HG03575 (cell line): ENCODE measurements at regions not wholly inside any gene's neighbourhood (a gene's known extent, or its start where the extent isn't known, plus 50 kb on each side); places are given as distances from the start of the nearest gene placed in this dataset.
"Not testable (repeated sequence)": the region's sequence is repeated elsewhere in the genome, so short reads cannot be mapped to it uniquely, and the experiment has no call there.

Source experiments
- ATAC-seq: cut with Tn5 transposase; IDR thresholded peaks from one replicate; pipeline ENCODE4 v1.9.1; 2021; ENCODE audit not compliant: unreplicated experiment, insufficient number of reproducible peaks, low FRiP score; ENCODE audit errors: extremely low read depth

DNA sequence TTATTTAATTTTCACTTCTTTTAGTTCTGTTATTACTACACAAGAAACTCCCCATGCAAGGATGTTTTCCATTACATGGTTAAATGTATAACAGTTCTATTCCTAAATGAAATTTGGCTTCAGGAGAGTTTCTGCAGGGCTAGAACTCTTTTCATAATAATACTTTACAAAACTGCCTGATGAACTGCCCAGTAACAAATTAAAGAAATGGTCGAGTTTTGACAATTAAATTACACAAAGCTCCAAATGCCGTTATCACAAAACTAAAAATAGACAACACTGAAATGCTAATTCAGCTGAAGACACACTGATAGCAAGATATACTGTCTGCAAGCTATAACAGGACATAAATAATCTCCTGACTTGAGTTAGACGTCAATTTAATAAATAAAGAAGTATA lies 435.2 kb upstream of the CCDC54 start:
- ATAC-seq, result no peak

DNA sequence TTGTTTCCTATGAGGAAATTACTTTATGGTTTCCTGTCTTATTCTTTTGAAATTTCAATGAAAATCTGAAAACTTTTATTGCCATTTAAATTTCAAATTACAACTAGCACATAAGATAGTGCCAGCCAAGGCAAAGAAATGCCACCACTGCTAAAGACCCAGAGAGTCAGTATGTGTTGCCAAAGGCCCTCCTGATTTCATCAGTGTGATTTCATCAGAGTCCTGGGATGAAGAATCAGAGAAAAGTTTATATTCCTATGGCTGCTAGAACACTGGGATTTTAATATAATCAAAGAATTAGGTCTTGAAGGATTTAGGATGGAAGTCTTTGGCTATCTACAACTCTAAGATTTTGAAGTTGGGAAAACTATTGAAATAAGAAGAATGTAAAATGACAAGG lies 434.2 kb upstream of the CCDC54 start:
- ATAC-seq, result no peak

DNA sequence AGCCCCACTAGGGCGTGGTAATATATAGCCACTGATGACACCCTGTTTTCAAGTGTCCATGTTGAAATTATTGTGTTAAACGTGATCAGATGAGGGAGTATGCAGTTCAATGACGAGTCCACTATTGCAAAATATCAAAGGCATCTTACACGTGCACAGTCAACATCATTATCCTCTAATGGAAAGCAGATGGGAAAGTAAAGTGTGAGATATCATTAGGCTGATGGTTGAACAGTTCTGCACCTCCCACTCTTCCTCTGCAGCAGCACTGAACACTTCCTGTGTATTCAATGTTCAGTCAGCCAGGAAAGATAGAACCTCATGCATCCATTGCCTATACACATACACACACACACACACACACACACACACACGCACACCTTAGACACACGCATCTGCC lies 431.8 kb upstream of the CCDC54 start:
- no peak for ATAC-seq

DNA sequence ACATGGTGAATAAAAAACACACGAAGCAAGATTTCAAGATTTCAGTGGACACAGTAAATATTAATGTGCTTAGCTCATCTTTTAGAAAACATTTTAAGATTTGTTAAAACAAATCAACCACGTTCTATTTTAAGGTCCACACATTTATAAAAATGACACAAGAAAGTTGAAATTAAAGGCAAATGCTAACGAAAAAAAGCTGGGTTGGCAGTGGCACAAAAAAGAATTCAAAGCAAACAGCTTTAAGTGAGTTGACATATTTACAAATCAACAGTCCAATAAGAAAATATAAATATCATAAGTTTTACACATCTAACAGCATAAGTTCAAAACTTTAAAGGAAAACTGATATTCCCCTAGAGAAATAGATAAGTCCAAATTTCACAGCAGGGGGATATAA lies 430.4 kb upstream of the CCDC54 start:
- ATAC-seq, result no peak

DNA sequence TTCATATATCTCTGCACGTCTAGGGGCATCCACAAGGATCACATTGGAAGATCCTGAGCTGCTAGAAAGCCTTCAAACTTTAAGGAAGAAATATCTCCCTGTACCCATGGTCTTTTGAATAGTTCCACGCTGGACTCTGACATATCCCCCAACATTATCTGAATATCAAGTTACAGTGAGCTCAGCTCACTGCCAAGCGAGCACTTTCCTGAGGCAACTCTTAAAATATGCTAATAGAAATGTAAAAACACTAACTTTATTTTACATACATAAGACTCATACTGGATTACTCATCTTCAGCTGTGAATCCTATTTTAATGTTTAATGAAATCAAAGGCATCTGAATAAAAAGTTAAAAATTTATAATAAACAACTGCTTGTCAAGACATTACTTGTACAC lies 420.2 kb upstream of the CCDC54 start:
- ATAC-seq, result no peak

DNA sequence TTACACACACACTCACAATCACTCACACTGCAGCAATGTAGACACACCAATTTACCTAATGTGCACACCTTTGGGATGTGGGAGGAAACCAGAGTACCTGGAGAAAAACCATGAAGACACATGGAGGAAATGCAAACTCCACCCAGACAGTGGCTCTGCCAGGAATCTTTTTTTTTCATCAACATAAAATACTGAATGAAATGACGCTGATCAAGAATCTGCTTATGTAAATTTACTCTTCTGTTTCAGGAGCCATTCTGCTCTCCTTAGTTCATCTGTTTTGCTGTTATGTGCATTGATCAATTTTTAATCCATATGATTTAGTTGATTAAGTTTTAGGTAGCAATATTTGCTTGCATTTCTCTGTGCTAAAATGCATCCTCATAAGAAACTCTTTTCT lies 414.2 kb upstream of the CCDC54 start:
- no peak for ATAC-seq

DNA sequence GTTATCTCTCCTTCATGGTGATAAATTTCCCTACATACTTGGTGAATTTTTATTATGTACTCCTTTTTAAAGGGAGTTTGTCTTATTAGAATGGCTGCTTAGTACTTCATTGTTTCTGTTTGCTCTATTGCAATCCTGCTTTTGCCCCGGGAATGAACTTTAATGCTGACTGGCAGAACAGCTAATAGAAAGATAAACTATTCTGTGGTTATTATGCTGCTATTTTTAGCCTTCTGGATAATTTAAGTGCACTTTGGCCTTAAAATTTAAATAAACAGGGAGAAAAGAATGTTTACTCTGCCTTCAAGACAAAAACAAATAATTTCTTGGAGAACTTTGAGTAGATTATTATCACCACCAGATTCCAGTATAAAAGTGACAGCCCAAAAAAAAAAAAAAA lies 413.8 kb upstream of the CCDC54 start:
- ATAC-seq, result no peak

DNA sequence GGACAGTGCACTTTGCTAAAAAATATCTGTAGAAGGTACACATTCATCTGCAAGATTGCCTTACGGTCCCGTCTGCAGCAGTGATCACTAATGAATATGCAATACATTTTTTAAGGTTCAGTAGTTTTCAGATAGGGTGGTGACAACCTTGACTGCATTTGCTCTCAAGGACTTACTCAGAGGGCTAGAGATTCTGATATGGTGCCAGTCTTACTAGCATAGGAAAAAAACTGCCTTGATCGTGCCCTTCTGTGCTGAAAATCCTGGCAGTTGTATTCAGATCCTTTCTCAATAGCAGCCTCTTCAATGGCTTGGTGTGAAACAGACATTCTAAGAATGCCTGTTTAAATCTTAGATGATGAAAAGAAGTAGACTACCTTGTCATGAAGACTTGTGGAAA lies 411.9 kb upstream of the CCDC54 start:
- ATAC-seq, result no peak

DNA sequence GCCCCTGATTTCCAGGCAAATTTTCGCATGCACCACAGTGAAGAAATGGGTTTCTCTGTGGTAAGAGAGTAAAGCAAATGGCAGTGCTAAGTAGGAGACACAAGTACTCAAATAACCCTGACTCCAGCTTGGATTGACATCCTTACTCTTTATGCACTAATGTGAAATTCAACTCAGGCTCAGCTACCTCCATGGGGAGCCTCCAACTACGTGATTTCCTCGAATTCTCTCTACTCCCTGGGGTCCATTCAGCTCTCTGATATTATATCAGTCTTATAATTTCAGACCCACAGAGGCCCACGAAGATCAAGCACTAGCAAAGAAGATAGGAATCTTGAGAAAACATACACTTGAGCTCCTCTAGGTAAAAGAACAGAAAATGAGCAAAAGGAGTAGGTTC lies 407.6 kb upstream of the CCDC54 start:
- no peak for ATAC-seq

DNA sequence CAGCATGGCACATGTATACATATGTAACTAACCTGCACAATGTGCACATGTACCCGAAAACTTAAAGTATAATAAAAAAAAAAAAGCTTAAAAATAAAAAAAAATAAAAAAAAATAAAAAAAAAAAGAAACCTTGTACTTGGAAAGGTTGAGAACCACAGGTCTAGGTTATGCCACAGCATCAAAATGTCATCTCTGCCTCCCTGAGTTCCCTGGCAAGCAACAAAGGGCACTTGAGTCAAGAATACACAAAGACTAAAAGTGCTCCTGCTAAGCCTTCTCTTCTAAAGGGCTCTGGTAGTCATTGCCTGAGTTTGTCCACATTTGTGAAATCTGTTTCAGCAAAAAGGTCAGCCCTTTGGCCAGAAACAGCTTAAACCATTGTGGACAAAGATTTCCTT lies 395.8 kb upstream of the CCDC54 start:
- no peak for ATAC-seq

DNA sequence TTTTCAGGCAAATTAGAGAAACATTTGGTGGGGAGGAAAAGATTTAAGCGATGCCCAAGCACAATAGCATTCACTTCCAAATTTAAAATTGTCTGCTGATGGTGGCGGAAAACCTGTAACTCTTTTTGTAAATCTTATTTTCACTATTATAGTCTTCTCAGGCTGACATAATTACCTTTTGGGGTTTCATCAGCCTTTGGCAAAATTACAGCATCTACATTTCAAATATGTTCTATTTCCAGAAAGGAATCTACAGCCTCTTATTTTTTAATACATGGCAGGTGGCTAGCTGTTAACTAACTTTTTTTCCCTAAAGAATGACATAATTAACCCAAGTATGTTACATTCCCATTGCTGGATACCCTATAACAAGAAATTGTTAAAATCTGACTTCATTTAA lies 391.5 kb upstream of the CCDC54 start:
- no peak for ATAC-seq

DNA sequence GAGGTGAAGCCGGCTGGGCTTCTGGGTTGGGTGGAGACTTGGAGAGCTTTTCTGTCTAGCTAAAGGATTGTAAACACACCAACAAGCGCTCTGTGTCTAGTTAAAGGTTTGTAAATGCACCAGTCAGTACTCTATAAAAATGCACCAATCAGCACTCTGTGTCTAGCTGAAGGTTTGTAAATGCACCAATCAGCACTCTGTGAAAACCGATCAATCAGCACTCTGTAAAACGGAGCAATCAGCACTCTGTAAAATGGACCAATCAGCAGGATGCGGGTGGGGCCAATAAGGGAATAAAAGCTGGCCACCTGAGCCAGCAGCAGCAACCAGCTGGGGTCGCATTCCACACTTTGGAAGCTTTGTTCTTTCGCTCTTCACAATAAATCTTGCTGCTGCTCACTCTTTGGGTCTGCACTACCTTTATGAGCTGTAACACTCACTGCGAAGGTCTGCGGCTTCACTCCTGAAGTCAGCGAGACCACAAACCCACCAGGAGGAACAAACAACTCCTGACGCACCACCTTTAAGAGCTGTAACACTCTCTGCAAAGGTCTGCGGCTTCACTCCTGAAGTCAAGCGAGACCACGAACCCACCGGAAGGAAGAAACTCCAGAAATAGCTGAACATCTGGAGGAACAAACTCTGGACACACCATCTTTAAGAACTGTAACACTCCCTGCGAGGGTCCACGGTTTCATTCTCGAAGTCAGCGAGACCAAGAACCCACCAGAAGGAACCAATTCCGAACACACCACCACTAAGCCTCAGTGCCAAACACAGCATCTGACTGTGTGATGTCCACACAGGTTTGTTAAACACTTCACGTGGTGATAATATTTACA lies 378.2 kb upstream of the CCDC54 start:
- ATAC-seq, result not testable (repeated sequence)

DNA sequence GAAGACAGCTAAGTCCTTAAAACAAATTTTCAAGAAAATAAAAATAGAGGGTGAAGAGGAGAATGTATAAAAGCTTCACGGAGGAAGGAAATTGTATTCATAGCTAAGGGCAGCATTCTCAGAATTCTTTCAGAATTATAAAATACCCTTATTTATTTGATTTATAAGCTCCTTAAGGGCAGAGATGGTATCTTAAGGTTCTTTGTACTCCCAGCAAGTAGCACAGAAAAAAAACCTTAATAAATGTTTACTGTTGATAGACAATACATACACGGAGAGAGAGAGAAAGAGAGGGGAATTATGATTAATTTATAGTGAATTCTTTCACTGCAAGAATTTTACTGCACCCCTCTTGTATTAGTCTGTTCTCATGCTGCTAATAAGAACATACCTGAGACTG lies 375.6 kb upstream of the CCDC54 start:
- no peak for ATAC-seq

DNA sequence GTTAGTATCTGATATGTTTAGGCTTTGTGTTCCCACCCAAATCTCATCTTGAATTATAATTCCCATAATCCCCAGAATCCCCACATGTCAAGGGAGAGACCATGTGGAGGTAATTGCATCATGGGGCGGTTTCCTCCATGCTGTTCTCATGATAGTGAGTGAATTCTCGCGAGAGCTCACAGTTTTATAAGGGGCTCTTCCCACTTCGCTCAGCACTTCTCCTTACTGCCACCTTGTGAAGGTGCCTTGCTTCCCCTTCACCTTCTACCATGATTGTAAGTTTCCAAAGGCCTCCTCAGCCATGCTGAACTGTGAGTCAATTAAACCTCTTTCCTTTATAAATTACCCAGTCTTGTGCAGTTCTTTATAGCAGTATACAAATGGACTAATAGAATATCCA lies 371.9 kb upstream of the CCDC54 start:
- ATAC-seq, result not testable (repeated sequence)

DNA sequence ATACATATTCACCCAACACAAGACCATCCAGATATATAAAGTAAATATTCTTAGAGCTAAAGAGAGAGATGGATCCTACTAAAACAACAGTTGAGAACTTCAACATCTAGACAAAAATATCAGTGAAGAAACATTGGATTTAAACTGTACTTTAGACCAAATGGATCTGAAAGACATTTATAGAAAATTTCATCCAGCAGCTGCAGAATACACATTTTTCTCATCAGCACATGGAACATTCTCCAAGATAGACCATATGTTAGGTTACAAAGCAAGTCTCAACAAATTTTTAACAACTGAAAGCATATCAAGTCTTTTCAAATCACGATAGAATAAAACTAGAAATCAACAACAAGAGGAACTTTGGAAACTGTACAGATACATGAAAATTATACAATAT lies 369.0 kb upstream of the CCDC54 start:
- no peak for ATAC-seq

DNA sequence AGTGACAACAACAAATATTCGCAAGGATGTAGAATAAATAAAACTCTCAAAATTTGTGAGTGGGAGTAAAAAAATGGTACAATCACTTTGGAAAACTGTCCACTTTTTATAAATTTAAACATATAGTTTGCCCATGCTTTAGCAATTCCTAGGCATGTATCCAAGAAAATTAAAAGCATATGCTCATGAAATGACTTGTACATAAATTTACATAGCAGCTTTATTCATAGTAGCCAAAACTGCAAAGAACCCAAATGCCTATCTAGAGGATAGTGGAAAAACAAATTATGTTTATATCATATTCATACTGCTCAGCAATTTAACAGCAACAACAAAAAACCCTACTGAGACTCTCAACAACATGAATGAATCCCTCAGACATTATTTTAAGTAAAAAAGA lies 363.6 kb upstream of the CCDC54 start:
- ATAC-seq, result no peak

DNA sequence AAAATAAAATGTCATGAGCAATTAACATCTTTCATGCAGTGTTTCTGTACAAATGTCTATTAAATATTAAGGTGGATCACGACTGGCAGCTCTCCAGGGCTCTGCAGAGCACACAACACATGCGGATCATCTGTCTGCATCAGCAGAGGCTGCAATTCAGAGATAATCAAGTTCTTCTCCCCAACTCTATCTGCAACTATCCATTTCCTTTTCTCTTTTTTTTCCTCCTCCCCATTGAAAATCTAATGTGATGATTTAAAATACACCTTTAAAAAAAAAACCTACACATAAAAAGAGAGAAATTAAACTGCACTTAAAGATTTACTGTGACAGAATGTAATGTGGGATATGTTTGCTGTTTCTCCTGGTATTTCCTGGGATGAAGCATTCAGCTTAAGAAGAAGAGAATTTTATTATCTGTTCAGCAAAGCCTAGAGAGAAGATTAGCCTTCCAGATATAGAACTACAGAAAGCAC lies 352.6 kb upstream of the CCDC54 start:
- no peak for ATAC-seq

DNA sequence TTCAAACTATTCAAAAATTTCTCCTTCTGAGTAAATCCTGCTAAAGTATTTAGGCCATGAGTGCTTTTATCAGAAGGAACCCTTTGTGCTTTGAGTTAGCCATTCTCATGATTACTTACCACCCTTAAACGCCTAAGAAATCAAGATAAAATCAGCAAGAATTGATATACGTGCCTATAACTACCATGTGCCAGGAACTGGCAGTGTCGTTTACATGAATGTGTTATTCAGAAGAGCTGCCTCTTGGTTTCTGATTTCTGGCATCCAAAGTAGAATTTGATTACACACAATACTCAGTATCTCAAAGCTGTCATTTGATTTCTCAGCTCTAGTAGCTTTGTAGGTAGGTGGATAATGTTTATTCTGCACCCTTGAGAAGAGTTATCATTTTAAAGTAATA lies 351.3 kb upstream of the CCDC54 start:
- ATAC-seq, result no peak

DNA sequence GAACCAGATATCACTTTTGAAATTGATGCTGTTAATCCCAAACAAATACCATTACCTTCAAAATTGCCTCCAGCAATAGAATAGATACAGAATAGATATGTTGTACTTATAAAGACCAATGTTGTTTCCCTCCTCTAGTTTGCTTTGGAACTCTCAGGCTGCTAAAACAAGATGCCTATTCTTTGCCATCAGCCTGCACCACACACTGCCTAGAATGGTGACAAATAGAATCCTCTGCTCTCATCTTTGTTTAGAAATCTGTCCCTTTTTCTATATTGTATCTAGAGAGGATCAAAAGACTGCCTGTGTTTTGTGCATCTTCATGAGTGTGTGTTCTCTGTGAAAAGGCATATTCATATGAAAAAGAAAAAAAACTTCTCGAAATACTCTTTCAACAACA lies 349.2 kb upstream of the CCDC54 start:
- ATAC-seq, result no peak

DNA sequence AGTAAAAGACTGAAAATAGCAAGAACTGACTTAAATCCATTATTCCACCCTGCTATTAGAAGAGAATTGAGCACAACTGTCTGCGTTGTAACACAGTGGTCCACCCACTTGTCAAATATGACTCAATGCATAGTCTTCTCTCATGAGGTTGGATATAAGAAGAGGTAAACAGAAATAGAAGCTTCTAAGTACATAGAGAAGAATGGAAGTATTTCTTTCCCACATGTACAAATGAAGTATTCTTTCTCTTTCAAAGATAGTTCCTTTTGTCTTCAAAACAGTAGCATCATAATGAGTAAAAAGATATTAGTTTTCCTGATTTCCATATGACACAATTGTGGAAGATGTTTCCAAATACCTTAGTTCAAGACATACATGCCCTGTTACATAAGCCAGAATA lies 348.6 kb upstream of the CCDC54 start:
- ATAC-seq, result no peak

DNA sequence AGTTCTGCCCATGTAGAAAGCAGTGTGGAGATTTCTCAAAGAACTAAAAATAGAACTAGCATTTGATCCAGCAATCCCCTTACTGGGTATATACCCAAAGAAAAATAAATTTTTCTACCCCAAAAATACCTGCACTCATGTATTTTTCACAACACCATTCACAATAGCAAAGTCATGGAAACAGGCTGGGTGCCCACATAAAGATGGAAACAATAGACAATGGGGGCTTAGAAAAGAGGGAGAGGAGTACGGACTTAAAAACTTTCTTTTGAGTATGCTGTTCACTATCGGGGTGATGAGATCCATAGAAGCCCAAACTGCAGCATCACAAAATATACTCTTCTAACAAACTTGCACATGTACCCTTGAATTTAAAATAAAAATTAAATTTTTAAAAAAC lies 345.1 kb upstream of the CCDC54 start:
- ATAC-seq, result no peak
